Trophoblast cell (in vitro differentiated cells and primary cell): ENCODE measurements at regions not wholly inside any gene's neighbourhood (a gene's known extent, or its start where the extent isn't known, plus 50 kb on each side); places are given as distances from the start of the nearest gene placed in this dataset.

Experiments
- DNase-seq, 2 donors: peaks; one replicate each; pipeline ENCODE4 v3.0.0-alpha.2; 2016
- H2AFZ ChIP-seq: 2 replicates; pipeline ENCODE4 v1.6.1; 2013; ENCODE audit warnings: low read length, moderate library complexity, mild to moderate bottlenecking; ENCODE audit not compliant: insufficient read depth, poor library complexity
- H2AK5ac ChIP-seq: 2 replicates; pipeline ENCODE4 v1.6.1; 2013; ENCODE audit warnings: mild to moderate bottlenecking, low read length
- H2BK120ac ChIP-seq: 2 replicates; pipeline ENCODE4 v1.6.1; 2013; ENCODE audit warnings: low read length, mild to moderate bottlenecking, moderate library complexity; ENCODE audit not compliant: insufficient read depth, poor library complexity
- H2BK12ac ChIP-seq: 2 replicates; pipeline ENCODE4 v1.6.1; 2013; ENCODE audit warnings: mild to moderate bottlenecking, low read length, moderate library complexity
- H2BK5ac ChIP-seq: 2 replicates; pipeline ENCODE4 v1.6.1; 2013; ENCODE audit warnings: low read length, low read depth, moderate library complexity, mild to moderate bottlenecking; ENCODE audit not compliant: poor library complexity
- H3K14ac ChIP-seq: 2 replicates; pipeline ENCODE4 v1.6.1; 2013; ENCODE audit warnings: mild to moderate bottlenecking, low read length
- H3K18ac ChIP-seq: 2 replicates; pipeline ENCODE4 v1.6.1; 2013; ENCODE audit warnings: mild to moderate bottlenecking, low read length
- H3K23ac ChIP-seq: 2 replicates; pipeline ENCODE4 v1.6.1; 2013; ENCODE audit warnings: low read length
- H3K27ac ChIP-seq: 2 replicates; pipeline ENCODE4 v1.5.1; 2013; ENCODE audit warnings: low read depth, mild to moderate bottlenecking, inconsistent platforms, low read length, moderate library complexity
- H3K27me3 ChIP-seq: 2 replicates; pipeline ENCODE4 v1.6.1; 2013; ENCODE audit warnings: inconsistent platforms, mild to moderate bottlenecking, low read length, moderate library complexity; ENCODE audit not compliant: insufficient read depth
- H3K36me3 ChIP-seq, 2 experiments: 1 replicate in 1 of 2; 2 replicates in 1 of 2; pipeline ENCODE4 v1.6.1; 2013; ENCODE audit warnings: low read length in 2 of 2, mild to moderate bottlenecking in 2 of 2, moderate library complexity in 1 of 2; ENCODE audit not compliant: insufficient read depth in 2 of 2, control insufficient read depth in 1 of 2
- H3K4ac ChIP-seq: 2 replicates; pipeline ENCODE4 v1.6.1; 2013; ENCODE audit warnings: low read depth, mild to moderate bottlenecking, low read length, moderate library complexity
- H3K4me1 ChIP-seq, 2 experiments: 1 replicate in 1 of 2; 2 replicates in 1 of 2; pipeline ENCODE4 v1.6.1; 2013; ENCODE audit warnings: low read length in 2 of 2, mild to moderate bottlenecking in 2 of 2, moderate library complexity in 1 of 2; ENCODE audit not compliant: insufficient read depth in 2 of 2, control insufficient read depth in 1 of 2
- H3K4me2 ChIP-seq: 2 replicates; pipeline ENCODE4 v1.6.1; 2013; ENCODE audit warnings: inconsistent platforms, mild to moderate bottlenecking, low read length, moderate library complexity
- H3K4me3 ChIP-seq: 2 replicates; pipeline ENCODE4 v1.5.1; 2013; ENCODE audit warnings: mild to moderate bottlenecking, low read depth, low read length, inconsistent platforms
- H3K79me1 ChIP-seq: one replicate; pipeline ENCODE4 v1.6.1; 2013; ENCODE audit warnings: low read length
- H3K79me2 ChIP-seq: 2 replicates; pipeline ENCODE4 v1.6.1; 2013; ENCODE audit warnings: low read length, mild to moderate bottlenecking; ENCODE audit not compliant: control insufficient read depth, insufficient read depth, poor library complexity
- H3K9ac ChIP-seq: 2 replicates; pipeline ENCODE4 v1.6.1; 2013; ENCODE audit warnings: mild to moderate bottlenecking, low read length
- H3K9me3 ChIP-seq: 2 replicates; pipeline ENCODE4 v1.6.1; 2013; ENCODE audit warnings: low read depth, mild to moderate bottlenecking, control low read depth, inconsistent platforms, low read length; ENCODE audit not compliant: insufficient read depth
- H4K12ac ChIP-seq: 2 replicates; pipeline ENCODE4 v1.6.1; 2013; ENCODE audit warnings: low read depth, mild to moderate bottlenecking, low read length, moderate library complexity
- H4K8ac ChIP-seq: 2 replicates; pipeline ENCODE4 v1.6.1; 2013; ENCODE audit warnings: low read depth, mild to moderate bottlenecking, low read length, moderate library complexity
- H4K91ac ChIP-seq: one replicate; pipeline ENCODE4 v1.6.1; 2013; ENCODE audit warnings: low read depth, mild to moderate bottlenecking, low read length, moderate library complexity
- WGBS: extraction: QIAGEN DNeasy Blood & Tissue Kit; methylation state at CpG from one replicate; pipeline ENCODE4 v1.1.7; 2013; ENCODE audit warnings: missing lambda C conversion rate; ENCODE audit not compliant: insufficient read length, insufficient coverage; ENCODE audit errors: extremely low coverage; 5-methylcytosine and 5-hydroxymethylcytosine counted together

DNA sequence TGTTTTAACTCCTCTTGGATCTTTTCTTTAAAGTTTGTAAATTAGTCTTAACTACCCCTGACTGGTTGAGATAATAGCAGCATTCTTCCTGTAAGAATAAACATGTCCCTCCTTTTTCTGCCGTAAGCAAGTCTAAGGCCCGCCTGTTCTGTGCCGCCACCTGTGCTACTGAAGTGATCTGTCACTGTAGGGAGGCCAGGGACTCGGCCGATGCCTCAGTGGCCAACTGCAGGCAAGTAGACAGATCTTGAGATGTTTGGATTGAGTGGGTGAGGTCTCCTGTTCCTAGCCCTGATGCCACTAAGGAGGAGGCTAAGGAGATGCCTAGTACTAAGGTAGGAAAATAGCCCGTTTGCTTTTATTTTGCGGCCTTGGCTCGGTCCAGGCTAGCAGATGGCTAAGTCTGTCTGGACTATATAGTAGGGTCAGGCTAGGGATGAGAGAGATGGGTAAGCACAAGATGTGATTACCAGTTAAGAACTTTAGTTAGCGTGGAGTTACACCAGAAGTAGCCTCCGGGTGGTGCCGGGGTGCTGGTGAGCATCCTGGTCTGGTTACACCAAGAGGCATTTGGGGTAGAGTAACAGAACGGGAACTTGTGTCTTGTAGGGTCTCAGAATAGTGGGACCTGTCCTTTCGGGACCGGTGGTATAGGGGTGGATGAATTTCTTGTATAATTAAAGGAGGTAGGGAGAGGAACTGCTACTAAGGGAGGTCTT is 584.2 kb downstream of the SUCLG1 start:
- no peak overlapping the region for H2AFZ ChIP-seq
- H3K23ac ChIP-seq, result no peak overlapping the region
- no peaks in the 10 kb centered on the region for H3K27me3 ChIP-seq
- no peak overlapping the region for H2BK12ac ChIP-seq
- no CpG with 5 or more reads among the region's 14 CpGs for WGBS
- no peak for DNase-seq
- H3K4me1 ChIP-seq, result no peaks in the 10 kb centered on the region
- no peak overlapping the region for H4K12ac ChIP-seq
- H4K8ac ChIP-seq, result no peak overlapping the region
- H3K4ac ChIP-seq, result no peak overlapping the region
- H3K9ac ChIP-seq, result no peak overlapping the region
- no peaks in the 10 kb centered on the region for H3K36me3 ChIP-seq
- H3K79me1 ChIP-seq, result no peaks in the 10 kb centered on the region
- no peak overlapping the region for H3K4me2 ChIP-seq
- peaks cover 12% of the 10 kb centered on the region for H3K9me3 ChIP-seq
- H2BK5ac ChIP-seq, result no peak overlapping the region
- no peak overlapping the region for H2AK5ac ChIP-seq
- H3K27ac ChIP-seq, result no peak overlapping the region
- no peak overlapping the region for H3K14ac ChIP-seq
- H3K4me3 ChIP-seq, result no peak overlapping the region
- no peak overlapping the region for H2BK120ac ChIP-seq
- H4K91ac ChIP-seq, result no peak overlapping the region
- H3K18ac ChIP-seq, result no peak overlapping the region
- no peaks in the 10 kb centered on the region for H3K79me2 ChIP-seq

DNA sequence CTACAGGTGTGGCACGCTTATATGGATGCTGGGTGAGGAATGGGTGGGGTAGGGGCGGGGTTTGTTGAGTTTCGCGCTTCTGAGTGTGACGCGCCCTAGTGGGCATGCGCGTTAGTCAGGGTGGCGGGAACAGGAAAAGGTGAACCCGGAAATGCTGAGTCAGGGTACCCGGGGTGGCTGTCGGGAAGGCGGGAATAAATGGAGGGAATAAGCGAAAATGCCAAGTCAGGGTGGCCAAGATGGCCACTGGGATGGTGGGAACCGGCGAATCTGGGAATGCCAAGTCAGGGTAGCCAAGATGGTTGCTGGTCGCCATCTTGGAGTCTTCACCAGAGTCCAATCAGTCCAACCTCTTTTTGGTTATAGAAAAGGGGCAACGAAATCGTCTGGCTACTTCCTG is 585.0 kb downstream of the SUCLG1 start:
- Histone ChIP-seq H4K8ac (no peak overlapping the region), H3K4ac (no peak overlapping the region), H2BK120ac (no peak overlapping the region), H3K9me3 (peaks cover 12% of the 10 kb centered on the region), H2BK12ac (no peak overlapping the region), H3K27me3 (no peaks in the 10 kb centered on the region), H3K18ac (no peak overlapping the region), H3K36me3 (no peaks in the 10 kb centered on the region), H3K4me3 (no peak overlapping the region), H2AK5ac (no peak overlapping the region), H3K4me2 (no peak overlapping the region), H3K23ac (no peak overlapping the region), H2AFZ (no peak overlapping the region), H3K14ac (no peak overlapping the region), H3K27ac (no peak overlapping the region), H3K79me1 (no peaks in the 10 kb centered on the region), H2BK5ac (no peak overlapping the region), H3K4me1 (no peaks in the 10 kb centered on the region), H3K79me2 (no peaks in the 10 kb centered on the region), H4K91ac (no peak overlapping the region), H4K12ac (no peak overlapping the region), H3K9ac (no peak overlapping the region)
- DNase-seq, result no peak
- WGBS, result no CpG with 5 or more reads among the region's 19 CpGs

DNA sequence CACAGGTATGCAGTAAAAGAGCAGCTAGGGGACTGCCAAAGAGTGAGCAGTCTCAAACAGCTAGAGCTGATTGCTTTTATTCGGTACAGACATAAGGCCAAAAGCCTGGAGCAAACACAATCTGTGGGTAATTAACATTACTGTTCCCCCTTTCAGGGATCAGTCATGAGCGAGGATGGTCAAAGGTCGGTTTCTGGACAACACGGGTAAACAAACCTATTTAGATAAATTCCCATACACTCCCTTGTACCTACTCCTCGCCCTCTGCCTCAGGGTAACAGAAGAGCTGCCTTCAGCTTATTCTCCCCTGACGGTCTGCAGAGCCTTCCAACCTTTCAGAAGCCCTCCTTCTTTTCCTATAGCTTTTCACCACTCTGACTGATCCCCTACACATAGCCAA is 586.0 kb downstream of the SUCLG1 start:
- Histone ChIP-seq H3K4ac (no peak overlapping the region), H3K4me1 (no peaks in the 10 kb centered on the region), H3K9me3 (peaks cover 8% of the 10 kb centered on the region), H3K23ac (no peak overlapping the region), H3K79me1 (no peaks in the 10 kb centered on the region), H2AK5ac (no peak overlapping the region), H2AFZ (no peak overlapping the region), H3K4me3 (no peak overlapping the region), H3K9ac (no peak overlapping the region), H3K18ac (no peak overlapping the region), H4K12ac (no peak overlapping the region), H4K91ac (no peak overlapping the region), H2BK12ac (no peak overlapping the region), H2BK5ac (no peak overlapping the region), H3K4me2 (no peak overlapping the region), H4K8ac (no peak overlapping the region), H2BK120ac (no peak overlapping the region), H3K27me3 (no peaks in the 10 kb centered on the region), H3K79me2 (no peaks in the 10 kb centered on the region), H3K14ac (no peak overlapping the region), H3K27ac (no peak overlapping the region), H3K36me3 (no peaks in the 10 kb centered on the region)
- DNase-seq, result no peak
- no CpG with 5 or more reads among the region's 6 CpGs for WGBS

DNA sequence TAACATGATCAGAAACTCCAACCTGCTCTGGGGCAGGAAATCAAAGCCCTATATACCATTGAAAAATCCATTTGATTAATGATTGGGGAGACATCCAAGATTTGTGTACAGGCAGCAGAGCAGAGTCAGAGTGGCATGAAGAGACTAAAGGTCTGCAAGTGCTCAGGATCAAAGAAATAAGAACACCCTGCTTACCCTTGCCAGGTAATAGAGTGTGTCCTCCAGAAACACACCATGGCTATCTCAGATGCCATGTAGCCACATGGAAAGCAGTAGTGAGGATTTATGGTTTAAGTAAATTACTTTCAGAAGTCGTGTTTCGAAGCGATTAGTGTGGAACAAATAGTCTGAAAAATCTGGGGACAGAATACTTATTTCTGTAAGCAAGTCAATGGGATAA is 592.9 kb downstream of the SUCLG1 start:
- H3K23ac ChIP-seq, result no peak overlapping the region

More for the DNA sequence above, 592.9 kb downstream of the SUCLG1 start:
- Histone ChIP-seq H3K27ac (no peak overlapping the region), H3K36me3 (no peaks in the 10 kb centered on the region), H4K8ac (no peak overlapping the region), H3K14ac (no peak overlapping the region), H2BK5ac (no peak overlapping the region), H3K4me2 (no peak overlapping the region), H3K4me1 (no peaks in the 10 kb centered on the region), H2BK120ac (no peak overlapping the region), H3K4me3 (no peak overlapping the region), H3K9ac (no peak overlapping the region), H3K79me2 (no peaks in the 10 kb centered on the region), H2BK12ac (no peak overlapping the region), H3K79me1 (no peaks in the 10 kb centered on the region), H4K91ac (no peak overlapping the region), H2AFZ (no peak overlapping the region), H3K4ac (no peak overlapping the region), H3K9me3 (no peaks in the 10 kb centered on the region), H2AK5ac (no peak overlapping the region), H4K12ac (no peak overlapping the region), H3K18ac (no peak overlapping the region), H3K27me3 (no peaks in the 10 kb centered on the region)
- DNase-seq, result no peak
- no CpG with 5 or more reads among the region's 3 CpGs for WGBS
